ENCODE measurements at regions not wholly inside any gene's neighbourhood (a gene's known extent, or its start where the extent isn't known, plus 50 kb on each side); places are given as distances from the start of the nearest gene placed in this dataset.

- FAIRE-seq (no peak), DNase-seq (ENCODE audit: insufficient read length, low spot score) (no peak)
- TF ChIP-seq POLR2AphosphoS5 (IDR thresholded peaks at IDR 0.05; ENCODE audit: low read depth, low read length) (no peak), PAX5 (IDR thresholded peaks at IDR 0.05; ENCODE audit: insufficient read depth, low read length, severe bottlenecking) (no peak), POU2F2 (IDR thresholded peaks at IDR 0.05; ENCODE audit: low read depth, low read length) (no peak), POLR2A (IDR thresholded peaks at IDR 0.05; ENCODE audit: low read depth, low read length) (no peak), SPI1 (IDR thresholded peaks at IDR 0.05; ENCODE audit: low read depth, low read length) (no peak), TAF1 (IDR thresholded peaks at IDR 0.05; ENCODE audit: low read depth, low read length) (no peak)
These were observed 417.4 kb upstream of the SEMA6D start for GRCh38 chr15:47299846-47300434.

- FAIRE-seq (no peak), DNase-seq (ENCODE audit: insufficient read length, low spot score) (no peak)
- TF ChIP-seq POLR2A (IDR thresholded peaks at IDR 0.05; ENCODE audit: low read depth, low read length), result no peak
- TF ChIP-seq TAF1 (IDR thresholded peaks at IDR 0.05; ENCODE audit: low read depth, low read length), result no peak
- no peak for TF ChIP-seq POU2F2 (IDR thresholded peaks at IDR 0.05; ENCODE audit: low read depth, low read length)
- no peak for TF ChIP-seq SPI1 (IDR thresholded peaks at IDR 0.05; ENCODE audit: low read depth, low read length)
- TF ChIP-seq POLR2AphosphoS5 (IDR thresholded peaks at IDR 0.05; ENCODE audit: low read depth, low read length), result no peak
These were observed 416.7 kb upstream of the SEMA6D start for GRCh38 chr15:47300596-47300995.

GRCh38 chr15:47301481-47301880, 415.8 kb upstream of the SEMA6D start:
- no peak for DNase-seq (ENCODE audit: insufficient read length, low spot score)
- FAIRE-seq, result no peak
- TF ChIP-seq POLR2A (IDR thresholded peaks at IDR 0.05; ENCODE audit: low read depth, low read length) (no peak), PAX5 (IDR thresholded peaks at IDR 0.05; ENCODE audit: insufficient read depth, low read length, severe bottlenecking) (no peak), POLR2AphosphoS5 (IDR thresholded peaks at IDR 0.05; ENCODE audit: low read depth, low read length) (no peak), POU2F2 (IDR thresholded peaks at IDR 0.05; ENCODE audit: low read depth, low read length) (no peak), TAF1 (IDR thresholded peaks at IDR 0.05; ENCODE audit: low read depth, low read length) (no peak), SPI1 (IDR thresholded peaks at IDR 0.05; ENCODE audit: low read depth, low read length) (no peak)

GRCh38 chr15:47304656-47305055, 412.6 kb upstream of the SEMA6D start:
- no peak for TF ChIP-seq POU2F2 (IDR thresholded peaks at IDR 0.05; ENCODE audit: low read depth, low read length)
- no peak for TF ChIP-seq POLR2AphosphoS5 (IDR thresholded peaks at IDR 0.05; ENCODE audit: low read depth, low read length)
- TF ChIP-seq PAX5 (IDR thresholded peaks at IDR 0.05; ENCODE audit: insufficient read depth, low read length, severe bottlenecking), result no peak
- TF ChIP-seq TAF1 (IDR thresholded peaks at IDR 0.05; ENCODE audit: low read depth, low read length), result no peak
- TF ChIP-seq SPI1 (IDR thresholded peaks at IDR 0.05; ENCODE audit: low read depth, low read length), result no peak
- no peak for TF ChIP-seq POLR2A (IDR thresholded peaks at IDR 0.05; ENCODE audit: low read depth, low read length)
- no peak for DNase-seq (ENCODE audit: insufficient read length, low spot score)
- FAIRE-seq, result no peak

- FAIRE-seq, result no peak
- DNase-seq (ENCODE audit: insufficient read length, low spot score), result no peak
These were observed 405.1 kb upstream of the SEMA6D start for GRCh38 chr15:47312161-47312560.

GRCh38 chr15:47326410-47327333, 390.6 kb upstream of the SEMA6D start:
- FAIRE-seq, result no peak
- TF ChIP-seq POU2F2 (IDR thresholded peaks at IDR 0.05; ENCODE audit: low read depth, low read length) (no peak), POLR2AphosphoS5 (IDR thresholded peaks at IDR 0.05; ENCODE audit: low read depth, low read length) (no peak), TAF1 (IDR thresholded peaks at IDR 0.05; ENCODE audit: low read depth, low read length) (no peak), PAX5 (IDR thresholded peaks at IDR 0.05; ENCODE audit: insufficient read depth, low read length, severe bottlenecking) (no peak), SPI1 (IDR thresholded peaks at IDR 0.05; ENCODE audit: low read depth, low read length) (no peak), POLR2A (IDR thresholded peaks at IDR 0.05; ENCODE audit: low read depth, low read length) (no peak)
- DNase-seq (ENCODE audit: insufficient read length, low spot score), result no peak

More at GRCh38 chr15:47312161-47312560, 405.1 kb upstream of the SEMA6D start:
- TF ChIP-seq SPI1 (IDR thresholded peaks at IDR 0.05; ENCODE audit: low read depth, low read length) (no peak), POLR2A (IDR thresholded peaks at IDR 0.05; ENCODE audit: low read depth, low read length) (no peak), TAF1 (IDR thresholded peaks at IDR 0.05; ENCODE audit: low read depth, low read length) (no peak), POLR2AphosphoS5 (IDR thresholded peaks at IDR 0.05; ENCODE audit: low read depth, low read length) (no peak), PAX5 (IDR thresholded peaks at IDR 0.05; ENCODE audit: insufficient read depth, low read length, severe bottlenecking) (no peak), POU2F2 (IDR thresholded peaks at IDR 0.05; ENCODE audit: low read depth, low read length) (no peak)

- FAIRE-seq (no peak), DNase-seq (ENCODE audit: insufficient read length, low spot score) (no peak)
- TF ChIP-seq POLR2A (IDR thresholded peaks at IDR 0.05; ENCODE audit: low read depth, low read length) (no peak), POU2F2 (IDR thresholded peaks at IDR 0.05; ENCODE audit: low read depth, low read length) (no peak), SPI1 (IDR thresholded peaks at IDR 0.05; ENCODE audit: low read depth, low read length) (no peak), POLR2AphosphoS5 (IDR thresholded peaks at IDR 0.05; ENCODE audit: low read depth, low read length) (no peak), TAF1 (IDR thresholded peaks at IDR 0.05; ENCODE audit: low read depth, low read length) (no peak), PAX5 (IDR thresholded peaks at IDR 0.05; ENCODE audit: insufficient read depth, low read length, severe bottlenecking) (no peak)
These were observed 385.4 kb upstream of the SEMA6D start for GRCh38 chr15:47331829-47332393.

- no peak for TF ChIP-seq PAX5 (IDR thresholded peaks at IDR 0.05; ENCODE audit: insufficient read depth, low read length, severe bottlenecking)
- TF ChIP-seq TAF1 (IDR thresholded peaks at IDR 0.05; ENCODE audit: low read depth, low read length), result no peak
- no peak for TF ChIP-seq SPI1 (IDR thresholded peaks at IDR 0.05; ENCODE audit: low read depth, low read length)
- no peak for TF ChIP-seq POLR2A (IDR thresholded peaks at IDR 0.05; ENCODE audit: low read depth, low read length)
- TF ChIP-seq POLR2AphosphoS5 (IDR thresholded peaks at IDR 0.05; ENCODE audit: low read depth, low read length), result no peak
- TF ChIP-seq POU2F2 (IDR thresholded peaks at IDR 0.05; ENCODE audit: low read depth, low read length), result no peak
- FAIRE-seq, result no peak
- DNase-seq (ENCODE audit: insufficient read length, low spot score), result no peak
These were observed 384.8 kb upstream of the SEMA6D start for GRCh38 chr15:47332481-47332880.

GRCh38 chr15:47333734-47334133, 383.6 kb upstream of the SEMA6D start:
- FAIRE-seq, result no peak
- DNase-seq (ENCODE audit: insufficient read length, low spot score), result no peak
- TF ChIP-seq PAX5 (IDR thresholded peaks at IDR 0.05; ENCODE audit: insufficient read depth, low read length, severe bottlenecking) (no peak), SPI1 (IDR thresholded peaks at IDR 0.05; ENCODE audit: low read depth, low read length) (no peak), POU2F2 (IDR thresholded peaks at IDR 0.05; ENCODE audit: low read depth, low read length) (no peak), POLR2A (IDR thresholded peaks at IDR 0.05; ENCODE audit: low read depth, low read length) (no peak), POLR2AphosphoS5 (IDR thresholded peaks at IDR 0.05; ENCODE audit: low read depth, low read length) (no peak), TAF1 (IDR thresholded peaks at IDR 0.05; ENCODE audit: low read depth, low read length) (no peak)
